HEK293 (cell line): ENCODE measurements at regions not wholly inside any gene's neighbourhood (a gene's known extent, or its start where the extent isn't known, plus 50 kb on each side); places are given as distances from the start of the nearest gene placed in this dataset.

Experiments
- CTCF ChIP-seq: fragments of 450-650 bp; formaldehyde crosslinking; IDR thresholded peaks from 2 replicates; pipeline ENCODE4 v1.5.1; 2016; ENCODE audit warnings: missing biosample characterization, missing genetic modification characterization
- ZNF18 ChIP-seq: fragments of 450-650 bp; formaldehyde crosslinking; IDR thresholded peaks from 2 replicates; pipeline ENCODE4 v1.5.1; 2016; ENCODE audit warnings: missing biosample characterization, missing genetic modification characterization
- ZNF394 ChIP-seq: fragments of 450-650 bp; formaldehyde crosslinking; IDR thresholded peaks from 2 replicates; pipeline ENCODE4 v1.5.1; 2016; ENCODE audit warnings: missing biosample characterization, missing genetic modification characterization, mild to moderate bottlenecking, moderate library complexity, borderline replicate concordance
- ZNF449 ChIP-seq: fragments of 450-650 bp; formaldehyde crosslinking; IDR thresholded peaks from 2 replicates; pipeline ENCODE4 v1.5.1; 2017; ENCODE audit warnings: missing biosample characterization, mild to moderate bottlenecking, missing genetic modification characterization, moderate library complexity
- ZNF785 ChIP-seq: fragments of 450-650 bp; formaldehyde crosslinking; IDR thresholded peaks from 2 replicates; pipeline ENCODE4 v1.5.1; 2016; ENCODE audit warnings: missing biosample characterization, missing genetic modification characterization

- TF ChIP-seq ZNF394 (tag by site-specific recombination) (no peak), ZNF785 (tag by site-specific recombination) (no peak), ZNF18 (tag by site-specific recombination) (no peak), ZNF449 (no peak), CTCF (no peak)
Observed at GRCh38 chr21:14318578-14318977, 64.4 kb downstream of the HSPA13 start.
